ENCODE measurements at regions not wholly inside any gene's neighbourhood (a gene's known extent, or its start where the extent isn't known, plus 50 kb on each side); places are given as distances from the start of the nearest gene placed in this dataset.

- no peak overlapping the region for H3K4me3 ChIP-seq (ENCODE audit: low read depth, low read length)
- no peak for DNase-seq (ENCODE audit: low read depth)
- no peak for TF ChIP-seq CTCF (IDR thresholded peaks at IDR 0.05; ENCODE audit: insufficient read depth, low read depth, low read length, missing control alignments)
Measured at GRCh38 chr16:65278874-65279273, 157.0 kb upstream of the CDH11 start.

GRCh38 chr16:65274566-65274965 is 152.7 kb upstream of the CDH11 start:
- DNase-seq (ENCODE audit: low read depth), result no peak
- no peak overlapping the region for H3K4me3 ChIP-seq (ENCODE audit: low read depth, low read length)
- no peak for TF ChIP-seq CTCF (IDR thresholded peaks at IDR 0.05; ENCODE audit: insufficient read depth, low read depth, low read length, missing control alignments)

GRCh38 chr16:65272699-65273414 is 151.0 kb upstream of the CDH11 start:
- H3K4me3 ChIP-seq (ENCODE audit: low read depth, low read length), result no peak overlapping the region
- no peak for TF ChIP-seq CTCF (IDR thresholded peaks at IDR 0.05; ENCODE audit: insufficient read depth, low read depth, low read length, missing control alignments)

GRCh38 chr16:65271996-65272395 is 150.1 kb upstream of the CDH11 start:
- no peak for TF ChIP-seq CTCF (IDR thresholded peaks at IDR 0.05; ENCODE audit: insufficient read depth, low read depth, low read length, missing control alignments)
- no peak overlapping the region for H3K4me3 ChIP-seq (ENCODE audit: low read depth, low read length)
- DNase-seq (ENCODE audit: low read depth), result no peak

More at GRCh38 chr16:65272699-65273414, 151.0 kb upstream of the CDH11 start:
- no peak for DNase-seq (ENCODE audit: low read depth)

GRCh38 chr16:65268331-65268730 is 146.5 kb upstream of the CDH11 start:
- no peak overlapping the region for H3K4me3 ChIP-seq (ENCODE audit: low read depth, low read length)
- no peak for DNase-seq (ENCODE audit: low read depth)
- TF ChIP-seq CTCF (IDR thresholded peaks at IDR 0.05; ENCODE audit: insufficient read depth, low read depth, low read length, missing control alignments), result no peak

- no peak for DNase-seq (ENCODE audit: low read depth)
- no peak for TF ChIP-seq CTCF (IDR thresholded peaks at IDR 0.05; ENCODE audit: insufficient read depth, low read depth, low read length, missing control alignments)
- H3K4me3 ChIP-seq (ENCODE audit: low read depth, low read length), result no peak overlapping the region
Measured at GRCh38 chr16:65263896-65264295, 142.0 kb upstream of the CDH11 start.

GRCh38 chr16:65260746-65261145 is 138.9 kb upstream of the CDH11 start:
- TF ChIP-seq CTCF (IDR thresholded peaks at IDR 0.05; ENCODE audit: insufficient read depth, low read depth, low read length, missing control alignments), result no peak
- H3K4me3 ChIP-seq (ENCODE audit: low read depth, low read length), result no peak overlapping the region
- DNase-seq (ENCODE audit: low read depth), result no peak
